HG03457 (cell line): ENCODE measurements at regions not wholly inside any gene's neighbourhood (a gene's known extent, or its start where the extent isn't known, plus 50 kb on each side); places are given as distances from the start of the nearest gene placed in this dataset.
A peak's percentile ranks its signal among the peaks of the same experiment; 100 is the strongest.

ENCODE experiments used
- ATAC-seq: cut with Tn5 transposase; IDR thresholded peaks from one replicate; pipeline ENCODE4 v1.9.1; 2021; ENCODE audit warnings: moderate number of reproducible peaks; ENCODE audit not compliant: unreplicated experiment

- no peak for ATAC-seq
Observed at GRCh38 chr9:73845954-73846690, 651.0 kb upstream of the RORB start.

GRCh38 chr9:73847536-73847935 is 649.6 kb upstream of the RORB start:
- no peak for ATAC-seq

- ATAC-seq = no peak
Observed at GRCh38 chr9:73853549-73853948, 643.6 kb upstream of the RORB start.

GRCh38 chr9:73855206-73855605 is 641.9 kb upstream of the RORB start:
- ATAC-seq = no peak

GRCh38 chr9:73863924-73864323 is 633.2 kb upstream of the RORB start:
- ATAC-seq = no peak

GRCh38 chr9:73866451-73866850 is 630.7 kb upstream of the RORB start:
- ATAC-seq = no peak

- ATAC-seq = peak; percentile 100
Observed at GRCh38 chr9:73869264-73869663, 627.9 kb upstream of the RORB start.

- ATAC-seq = no peak
Observed at GRCh38 chr9:73871636-73872035, 625.5 kb upstream of the RORB start.

- ATAC-seq = no peak
Observed at GRCh38 chr9:73872701-73873100, 624.4 kb upstream of the RORB start.

GRCh38 chr9:73880101-73880500 is 617.0 kb upstream of the RORB start:
- no peak for ATAC-seq

GRCh38 chr9:73889023-73889422 is 608.1 kb upstream of the RORB start:
- no peak for ATAC-seq

GRCh38 chr9:73890685-73891277 is 606.4 kb upstream of the RORB start:
- ATAC-seq = no peak

GRCh38 chr9:73892335-73892734 is 604.8 kb upstream of the RORB start:
- ATAC-seq = no peak

GRCh38 chr9:73893230-73893629 is 603.9 kb upstream of the RORB start:
- ATAC-seq = no peak

GRCh38 chr9:73896061-73896460 is 601.1 kb upstream of the RORB start:
- ATAC-seq = no peak

- ATAC-seq = no peak
Observed at GRCh38 chr9:73906671-73907070, 590.5 kb upstream of the RORB start.

- no peak for ATAC-seq
Observed at GRCh38 chr9:73911804-73912203, 585.3 kb upstream of the RORB start.

GRCh38 chr9:73916016-73916673 is 581.0 kb upstream of the RORB start:
- no peak for ATAC-seq

- no peak for ATAC-seq
Observed at GRCh38 chr9:73919712-73920111, 577.4 kb upstream of the RORB start.

- ATAC-seq = no peak
Observed at GRCh38 chr9:73923796-73924195, 573.3 kb upstream of the RORB start.

GRCh38 chr9:73951147-73951546 is 546.0 kb upstream of the RORB start:
- ATAC-seq = no peak

GRCh38 chr9:73962792-73963191 is 534.3 kb upstream of the RORB start:
- no peak for ATAC-seq
